Activated T-helper 1 cell treated with anti-CD3 and anti-CD28 coated beads, Interleukin-2, amount 50 U/mL, for 16 hours (primary cell): ENCODE measurements at regions not wholly inside any gene's neighbourhood (a gene's known extent, or its start where the extent isn't known, plus 50 kb on each side); places are given as distances from the start of the nearest gene placed in this dataset.
"Not testable (repeated sequence)": the region's sequence is repeated elsewhere in the genome, so short reads cannot be mapped to it uniquely, and the experiment has no call there.

ENCODE experiments used
- DNase-seq, 2 donors: peaks; one replicate each; pipeline ENCODE4 v3.0.0-alpha.2; 2020; ENCODE audit warnings: low read depth in 1 of 2, low spot score in 1 of 2

- no peak for DNase-seq
Observed at GRCh38 chr5:130957151-130957550, 207.9 kb downstream of the HINT1 start.

- no peak for DNase-seq
Observed at GRCh38 chr5:130955041-130955440, 210.0 kb downstream of the HINT1 start.

GRCh38 chr5:130954336-130954735 lies 210.7 kb downstream of the HINT1 start:
- DNase-seq: no peak

- no peak for DNase-seq
Observed at GRCh38 chr5:130939059-130939458, 226.0 kb downstream of the HINT1 start.

- DNase-seq: no peak
Observed at GRCh38 chr5:130937046-130937445, 228.0 kb downstream of the HINT1 start.

- no peak for DNase-seq
Observed at GRCh38 chr5:130923543-130924124, 241.4 kb downstream of the HINT1 start.

GRCh38 chr5:130912088-130912487 lies 253.0 kb downstream of the HINT1 start:
- no peak for DNase-seq

- no peak for DNase-seq
Observed at GRCh38 chr5:130908186-130908585, 256.9 kb downstream of the HINT1 start.

GRCh38 chr5:130897537-130898195 lies 267.4 kb downstream of the HINT1 start:
- DNase-seq: not testable (repeated sequence)

- DNase-seq: not testable (repeated sequence)
Observed at GRCh38 chr5:130897181-130897536, 267.9 kb downstream of the HINT1 start.

- no peak for DNase-seq
Observed at GRCh38 chr5:130896636-130897035, 268.4 kb downstream of the HINT1 start.

GRCh38 chr5:130893006-130893405 lies 272.1 kb downstream of the HINT1 start:
- no peak for DNase-seq

GRCh38 chr5:130890610-130891009 lies 274.4 kb downstream of the HINT1 start:
- no peak for DNase-seq

- DNase-seq: no peak
Observed at GRCh38 chr5:130885691-130886090, 279.4 kb downstream of the HINT1 start.

GRCh38 chr5:130885027-130885426 lies 280.0 kb downstream of the HINT1 start:
- no peak for DNase-seq

- DNase-seq: no peak
Observed at GRCh38 chr5:130884023-130884422, 281.0 kb downstream of the HINT1 start.

- no peak for DNase-seq
Observed at GRCh38 chr5:130875656-130876055, 289.4 kb downstream of the HINT1 start.

- DNase-seq: no peak
Observed at GRCh38 chr5:130874861-130875417, 290.1 kb downstream of the HINT1 start.

GRCh38 chr5:130871346-130872086 lies 293.5 kb downstream of the HINT1 start:
- DNase-seq: peak in 1 of 2 donors; percentile 2

- no peak for DNase-seq
Observed at GRCh38 chr5:130870691-130871090, 294.4 kb downstream of the HINT1 start.

- no peak for DNase-seq
Observed at GRCh38 chr5:130868186-130868840, 296.7 kb downstream of the HINT1 start.
